DOHH2 (cell line): ENCODE measurements at regions not wholly inside any gene's neighbourhood (a gene's known extent, or its start where the extent isn't known, plus 50 kb on each side); places are given as distances from the start of the nearest gene placed in this dataset.

Experiments used
- EZH2phosphoT487 ChIP-seq: fragments of 200-600 bp; sonication (generic); IDR thresholded peaks from 2 replicates; pipeline ENCODE4 v1.6.1; 2017; ENCODE audit warnings: borderline replicate concordance, mild to moderate bottlenecking, antibody characterized with exemption, low read length, moderate library complexity, mixed read lengths
- TF ChIP-seq, protein P1 (sequence below): fragments of 200-600 bp; sonication (generic); IDR thresholded peaks from one replicate; pipeline ENCODE4 v1.5.1; 2014; ENCODE audit warnings: antibody characterized with exemption, mild to moderate bottlenecking, low read depth, low read length; ENCODE audit not compliant: poor library complexity, severe bottlenecking

DNA sequence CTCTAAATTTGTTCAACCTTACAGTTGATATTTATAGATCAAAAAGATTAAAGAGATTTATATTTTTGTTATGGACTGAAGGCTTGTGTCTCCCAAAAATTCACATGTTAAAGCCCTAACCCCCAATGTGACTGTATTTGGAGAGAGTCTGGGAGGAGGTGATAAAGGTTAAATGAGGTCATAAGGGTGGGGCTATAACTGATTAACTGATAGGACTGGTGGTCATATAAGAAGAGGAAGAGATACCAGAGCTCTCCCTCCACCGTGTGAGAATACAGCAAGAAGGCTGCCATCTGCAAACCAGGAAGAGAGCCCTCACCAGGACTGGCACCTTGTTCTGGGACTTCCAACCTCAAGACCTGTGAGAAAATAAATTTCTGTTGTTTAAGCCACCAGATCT, 264.3 kb downstream of the ENC1 start:
- TF ChIP-seq, protein P1, sequence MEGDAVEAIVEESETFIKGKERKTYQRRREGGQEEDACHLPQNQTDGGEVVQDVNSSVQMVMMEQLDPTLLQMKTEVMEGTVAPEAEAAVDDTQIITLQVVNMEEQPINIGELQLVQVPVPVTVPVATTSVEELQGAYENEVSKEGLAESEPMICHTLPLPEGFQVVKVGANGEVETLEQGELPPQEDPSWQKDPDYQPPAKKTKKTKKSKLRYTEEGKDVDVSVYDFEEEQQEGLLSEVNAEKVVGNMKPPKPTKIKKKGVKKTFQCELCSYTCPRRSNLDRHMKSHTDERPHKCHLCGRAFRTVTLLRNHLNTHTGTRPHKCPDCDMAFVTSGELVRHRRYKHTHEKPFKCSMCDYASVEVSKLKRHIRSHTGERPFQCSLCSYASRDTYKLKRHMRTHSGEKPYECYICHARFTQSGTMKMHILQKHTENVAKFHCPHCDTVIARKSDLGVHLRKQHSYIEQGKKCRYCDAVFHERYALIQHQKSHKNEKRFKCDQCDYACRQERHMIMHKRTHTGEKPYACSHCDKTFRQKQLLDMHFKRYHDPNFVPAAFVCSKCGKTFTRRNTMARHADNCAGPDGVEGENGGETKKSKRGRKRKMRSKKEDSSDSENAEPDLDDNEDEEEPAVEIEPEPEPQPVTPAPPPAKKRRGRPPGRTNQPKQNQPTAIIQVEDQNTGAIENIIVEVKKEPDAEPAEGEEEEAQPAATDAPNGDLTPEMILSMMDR: no peak
- TF ChIP-seq EZH2phosphoT487: no peak
